HG03432 (cell line): ENCODE measurements at regions not wholly inside any gene's neighbourhood (a gene's known extent, or its start where the extent isn't known, plus 50 kb on each side); places are given as distances from the start of the nearest gene placed in this dataset.

Source experiments
- ATAC-seq: cut with Tn5 transposase; IDR thresholded peaks from one replicate; pipeline ENCODE4 v1.9.1; 2021; ENCODE audit warnings: mild to moderate bottlenecking, moderate library complexity; ENCODE audit not compliant: unreplicated experiment

- ATAC-seq = no peak
Measured at GRCh38 chr5:2143646-2144353, 261.1 kb upstream of the IRX4 start.

GRCh38 chr5:2143088-2143487 is 260.4 kb upstream of the IRX4 start:
- ATAC-seq = no peak

- ATAC-seq = no peak
Measured at GRCh38 chr5:2142456-2142954, 259.8 kb upstream of the IRX4 start.

GRCh38 chr5:2141254-2142000 is 258.7 kb upstream of the IRX4 start:
- no peak for ATAC-seq

GRCh38 chr5:2140501-2141175 is 257.9 kb upstream of the IRX4 start:
- no peak for ATAC-seq

- ATAC-seq = no peak
Measured at GRCh38 chr5:2139478-2139877, 256.8 kb upstream of the IRX4 start.

GRCh38 chr5:2138896-2139295 is 256.2 kb upstream of the IRX4 start:
- no peak for ATAC-seq

- ATAC-seq = no peak
Measured at GRCh38 chr5:2137444-2138050, 254.8 kb upstream of the IRX4 start.

GRCh38 chr5:2136728-2137333 is 254.1 kb upstream of the IRX4 start:
- ATAC-seq = no peak

GRCh38 chr5:2135833-2136232 is 253.1 kb upstream of the IRX4 start:
- ATAC-seq = no peak

- no peak for ATAC-seq
Measured at GRCh38 chr5:2135354-2135753, 252.6 kb upstream of the IRX4 start.

GRCh38 chr5:2134543-2135292 is 252.0 kb upstream of the IRX4 start:
- no peak for ATAC-seq

- no peak for ATAC-seq
Measured at GRCh38 chr5:2133936-2134335, 251.2 kb upstream of the IRX4 start.

GRCh38 chr5:2133080-2133479 is 250.4 kb upstream of the IRX4 start:
- no peak for ATAC-seq

- no peak for ATAC-seq
Measured at GRCh38 chr5:2132497-2132847, 249.7 kb upstream of the IRX4 start.

- ATAC-seq = no peak
Measured at GRCh38 chr5:2131826-2132496, 249.2 kb upstream of the IRX4 start.

GRCh38 chr5:2131196-2131595 is 248.5 kb upstream of the IRX4 start:
- no peak for ATAC-seq

- ATAC-seq = no peak
Measured at GRCh38 chr5:2130361-2130760, 247.6 kb upstream of the IRX4 start.

GRCh38 chr5:2129568-2130272 is 247.0 kb upstream of the IRX4 start:
- no peak for ATAC-seq
